OCI-LY1 (cell line): ENCODE measurements at regions not wholly inside any gene's neighbourhood (a gene's known extent, or its start where the extent isn't known, plus 50 kb on each side); places are given as distances from the start of the nearest gene placed in this dataset.

ENCODE experiments used
- H2AFZ ChIP-seq: fragments of 200-600 bp; sonication (generic), shearing (Covaris generic); 2 replicates; pipeline ENCODE4 v1.6.0; 2014; ENCODE audit warnings: antibody characterized with exemption, mild to moderate bottlenecking, low read length
- H3F3A ChIP-seq: fragments of 200-600 bp; sonication (generic), shearing (Covaris generic); 2 replicates; pipeline ENCODE4 v1.6.0; 2014; ENCODE audit warnings: mild to moderate bottlenecking, antibody characterized with exemption, low read length, moderate library complexity; ENCODE audit not compliant: insufficient read depth
- H3K27ac ChIP-seq: fragments of 200-600 bp; sonication (generic); 2 replicates; pipeline ENCODE4 v1.5.1; 2014; ENCODE audit warnings: low read length, mixed run types, mild to moderate bottlenecking, low read depth; ENCODE audit not compliant: poor library complexity, severe bottlenecking
- H3K27me3 ChIP-seq: fragments of 200-600 bp; sonication (generic); 2 replicates; pipeline ENCODE4 v1.6.0; 2014; ENCODE audit warnings: antibody characterized with exemption, mild to moderate bottlenecking, low read length, moderate library complexity; ENCODE audit not compliant: insufficient read depth
- H3K36me3 ChIP-seq: fragments of 200-600 bp; sonication (generic); 2 replicates; pipeline ENCODE4 v1.6.1; 2014; ENCODE audit warnings: mild to moderate bottlenecking, antibody characterized with exemption, low read length, moderate library complexity, mixed read lengths; ENCODE audit not compliant: insufficient read depth
- H3K4me1 ChIP-seq: fragments of 200-600 bp; sonication (generic); 2 replicates; pipeline ENCODE4 v1.5.1; 2014; ENCODE audit warnings: mild to moderate bottlenecking, low read length, moderate library complexity; ENCODE audit not compliant: insufficient read depth, severe bottlenecking
- H3K4me2 ChIP-seq: fragments of 200-600 bp; sonication (generic), shearing (Covaris generic); 2 replicates; pipeline ENCODE4 v1.6.1; 2014; ENCODE audit warnings: low read length
- H3K4me3 ChIP-seq: fragments of 200-600 bp; sonication (generic); 2 replicates; pipeline ENCODE4 v1.5.1; 2014; ENCODE audit warnings: low read length, low read depth, mild to moderate bottlenecking, mixed read lengths; ENCODE audit not compliant: poor library complexity, severe bottlenecking
- H3K79me2 ChIP-seq: fragments of 200-600 bp; shearing (Covaris generic); 2 replicates; pipeline ENCODE4 v1.6.1; 2016; ENCODE audit warnings: mixed run types, low read length, mixed read lengths; ENCODE audit not compliant: insufficient read depth
- H3K9ac ChIP-seq: fragments of 200-600 bp; sonication (generic), shearing (Covaris generic); 2 replicates; pipeline ENCODE4 v1.6.1; 2014; ENCODE audit warnings: mild to moderate bottlenecking, low read length, mixed read lengths
- H3K9me2 ChIP-seq: fragments of 200-600 bp; sonication (generic), shearing (Covaris generic); 2 replicates; pipeline ENCODE4 v1.6.1; 2014; ENCODE audit warnings: low read depth, mild to moderate bottlenecking, low read length, mixed read lengths
- H3K9me3 ChIP-seq: fragments of 200-600 bp; shearing (Covaris generic); 2 replicates; pipeline ENCODE4 v1.6.1; 2014; ENCODE audit warnings: low read length, mixed read lengths
- H4K20me1 ChIP-seq: fragments of 200-600 bp; sonication (generic), shearing (Covaris generic); 2 replicates; pipeline ENCODE4 v1.6.0; 2016; ENCODE audit warnings: mild to moderate bottlenecking, low read length; ENCODE audit not compliant: insufficient read depth
- EZH2 ChIP-seq: fragments of 200-600 bp; sonication (generic), shearing (Covaris generic); IDR thresholded peaks from 2 replicates; pipeline ENCODE4 v1.8.0; 2017; ENCODE audit warnings: borderline replicate concordance, mixed run types, mild to moderate bottlenecking, antibody characterized with exemption, low read length, moderate library complexity, mixed read lengths
- TF ChIP-seq, protein P1 (sequence below): fragments of 200-600 bp; sonication (generic), shearing (Covaris generic); IDR thresholded peaks from 2 replicates; pipeline ENCODE4 v1.5.1; 2017; ENCODE audit warnings: mild to moderate bottlenecking, antibody characterized with exemption, low read length, moderate library complexity, mixed read lengths

DNA sequence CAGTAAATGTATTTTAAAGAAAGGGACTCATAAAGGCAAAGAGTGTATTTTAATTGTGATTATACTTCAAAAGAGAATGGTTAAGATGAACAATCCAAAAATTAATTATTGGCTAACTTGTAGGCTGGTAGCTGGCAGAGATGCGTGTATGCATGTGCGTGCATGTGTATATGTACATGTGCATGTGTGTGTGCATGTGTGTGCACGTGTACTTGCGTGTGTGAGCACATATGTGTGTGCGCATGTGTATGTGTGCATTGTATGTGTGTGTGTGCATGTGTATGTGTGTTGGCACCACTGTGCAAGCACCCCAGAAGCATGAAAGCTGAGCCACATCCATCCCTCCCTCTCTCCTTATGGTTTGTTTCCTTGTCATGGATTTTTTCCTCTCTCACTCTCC, 83.0 kb upstream of the SLC1A3 start:
- H3F3A ChIP-seq: no peaks in the 10 kb centered on the region
- H3K79me2 ChIP-seq: no peaks in the 10 kb centered on the region
- H3K9me3 ChIP-seq: no peaks in the 10 kb centered on the region
- H3K27me3 ChIP-seq: no peaks in the 10 kb centered on the region
- no peak overlapping the region for H3K9ac ChIP-seq
- H3K27ac ChIP-seq: no peak overlapping the region
- no peak overlapping the region for H3K4me3 ChIP-seq
- H3K4me2 ChIP-seq: no peak overlapping the region
- H2AFZ ChIP-seq: no peak overlapping the region
- H3K36me3 ChIP-seq: no peaks in the 10 kb centered on the region
- TF ChIP-seq, protein P1, sequence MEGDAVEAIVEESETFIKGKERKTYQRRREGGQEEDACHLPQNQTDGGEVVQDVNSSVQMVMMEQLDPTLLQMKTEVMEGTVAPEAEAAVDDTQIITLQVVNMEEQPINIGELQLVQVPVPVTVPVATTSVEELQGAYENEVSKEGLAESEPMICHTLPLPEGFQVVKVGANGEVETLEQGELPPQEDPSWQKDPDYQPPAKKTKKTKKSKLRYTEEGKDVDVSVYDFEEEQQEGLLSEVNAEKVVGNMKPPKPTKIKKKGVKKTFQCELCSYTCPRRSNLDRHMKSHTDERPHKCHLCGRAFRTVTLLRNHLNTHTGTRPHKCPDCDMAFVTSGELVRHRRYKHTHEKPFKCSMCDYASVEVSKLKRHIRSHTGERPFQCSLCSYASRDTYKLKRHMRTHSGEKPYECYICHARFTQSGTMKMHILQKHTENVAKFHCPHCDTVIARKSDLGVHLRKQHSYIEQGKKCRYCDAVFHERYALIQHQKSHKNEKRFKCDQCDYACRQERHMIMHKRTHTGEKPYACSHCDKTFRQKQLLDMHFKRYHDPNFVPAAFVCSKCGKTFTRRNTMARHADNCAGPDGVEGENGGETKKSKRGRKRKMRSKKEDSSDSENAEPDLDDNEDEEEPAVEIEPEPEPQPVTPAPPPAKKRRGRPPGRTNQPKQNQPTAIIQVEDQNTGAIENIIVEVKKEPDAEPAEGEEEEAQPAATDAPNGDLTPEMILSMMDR: no peak
- TF ChIP-seq EZH2: no peak
- H3K4me1 ChIP-seq: no peaks in the 10 kb centered on the region
- no peaks in the 10 kb centered on the region for H3K9me2 ChIP-seq
- H4K20me1 ChIP-seq: no peaks in the 10 kb centered on the region

DNA sequence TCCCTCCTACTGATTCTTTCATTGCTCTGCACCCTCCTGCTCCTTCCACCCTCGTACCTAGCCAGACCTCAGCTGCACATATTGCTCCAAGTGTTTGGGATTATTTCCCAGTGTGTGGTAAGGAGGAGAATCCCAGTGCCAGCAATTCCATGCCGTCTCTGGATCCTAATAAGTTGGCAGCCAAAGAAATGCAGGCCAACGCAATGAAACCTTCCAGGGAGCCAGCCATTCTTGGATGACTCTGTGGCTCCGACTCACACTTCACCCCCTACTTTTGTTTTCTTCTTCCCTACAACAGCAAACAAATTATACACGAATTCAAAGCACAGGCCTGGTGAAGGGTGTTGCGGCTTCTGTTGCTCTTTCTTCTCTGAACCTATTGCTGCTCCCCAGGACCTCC, 82.5 kb upstream of the SLC1A3 start:
- Histone ChIP-seq H3K36me3 (no peaks in the 10 kb centered on the region), H2AFZ (no peak overlapping the region), H3K4me1 (no peaks in the 10 kb centered on the region), H3K9me3 (no peaks in the 10 kb centered on the region), H3K27me3 (no peaks in the 10 kb centered on the region), H4K20me1 (no peaks in the 10 kb centered on the region), H3K9ac (no peak overlapping the region), H3K4me3 (no peak overlapping the region), H3K79me2 (no peaks in the 10 kb centered on the region), H3K27ac (no peak overlapping the region), H3K9me2 (no peaks in the 10 kb centered on the region), H3F3A (no peaks in the 10 kb centered on the region), H3K4me2 (no peak overlapping the region)
- TF ChIP-seq, protein P1: no peak
- TF ChIP-seq EZH2: no peak

DNA sequence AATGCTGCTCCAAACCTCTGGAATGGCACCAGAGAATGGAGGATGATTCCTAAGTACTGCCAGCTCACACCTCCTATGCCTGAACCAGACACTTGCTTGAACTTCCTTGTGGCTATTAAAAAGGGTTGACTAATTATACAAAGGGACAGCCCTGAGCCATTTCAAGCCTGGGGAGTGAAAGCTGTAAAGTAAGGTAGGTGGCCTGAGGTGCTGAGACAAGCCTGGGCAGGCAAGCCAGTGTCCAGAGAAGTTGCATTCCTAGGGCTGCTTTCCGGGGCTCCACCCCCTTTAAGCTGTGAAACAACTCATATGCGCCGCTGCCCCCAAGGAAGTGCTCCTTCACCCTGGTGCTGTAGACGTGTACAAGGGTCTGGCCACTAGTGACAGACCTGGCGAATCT, 79.9 kb upstream of the SLC1A3 start:
- TF ChIP-seq EZH2: no peak
- TF ChIP-seq, protein P1: no peak
- no peak overlapping the region for H3K4me2 ChIP-seq
- no peaks in the 10 kb centered on the region for H3K4me1 ChIP-seq
- no peaks in the 10 kb centered on the region for H3K9me2 ChIP-seq
- H3K9ac ChIP-seq: no peak overlapping the region
- H3K36me3 ChIP-seq: no peaks in the 10 kb centered on the region
- no peaks in the 10 kb centered on the region for H4K20me1 ChIP-seq
- no peak overlapping the region for H2AFZ ChIP-seq
- H3K9me3 ChIP-seq: no peaks in the 10 kb centered on the region
- H3F3A ChIP-seq: no peaks in the 10 kb centered on the region
- no peaks in the 10 kb centered on the region for H3K79me2 ChIP-seq
- H3K4me3 ChIP-seq: no peak overlapping the region
- no peaks in the 10 kb centered on the region for H3K27me3 ChIP-seq
- H3K27ac ChIP-seq: no peak overlapping the region
